HG02759 (cell line): ENCODE measurements at regions not wholly inside any gene's neighbourhood (a gene's known extent, or its start where the extent isn't known, plus 50 kb on each side); places are given as distances from the start of the nearest gene placed in this dataset.

ENCODE experiments used
- ATAC-seq: cut with Tn5 transposase; IDR thresholded peaks from one replicate; pipeline ENCODE4 v1.9.1; 2021; ENCODE audit warnings: mild to moderate bottlenecking, moderate library complexity; ENCODE audit not compliant: unreplicated experiment

- no peak for ATAC-seq
Observed at GRCh38 chr3:104846270-104846669, 520.4 kb upstream of the ALCAM start.

- ATAC-seq: no peak
Observed at GRCh38 chr3:104849070-104849469, 517.6 kb upstream of the ALCAM start.

- no peak for ATAC-seq
Observed at GRCh38 chr3:104854468-104854867, 512.2 kb upstream of the ALCAM start.

- no peak for ATAC-seq
Observed at GRCh38 chr3:104855702-104856101, 511.0 kb upstream of the ALCAM start.

- ATAC-seq: no peak
Observed at GRCh38 chr3:104856741-104857140, 510.0 kb upstream of the ALCAM start.

GRCh38 chr3:104868291-104868690, 498.4 kb upstream of the ALCAM start:
- no peak for ATAC-seq

- ATAC-seq: no peak
Observed at GRCh38 chr3:104870276-104870675, 496.4 kb upstream of the ALCAM start.

GRCh38 chr3:104873331-104873730, 493.4 kb upstream of the ALCAM start:
- ATAC-seq: no peak

GRCh38 chr3:104878395-104878794, 488.3 kb upstream of the ALCAM start:
- ATAC-seq: no peak

DNA sequence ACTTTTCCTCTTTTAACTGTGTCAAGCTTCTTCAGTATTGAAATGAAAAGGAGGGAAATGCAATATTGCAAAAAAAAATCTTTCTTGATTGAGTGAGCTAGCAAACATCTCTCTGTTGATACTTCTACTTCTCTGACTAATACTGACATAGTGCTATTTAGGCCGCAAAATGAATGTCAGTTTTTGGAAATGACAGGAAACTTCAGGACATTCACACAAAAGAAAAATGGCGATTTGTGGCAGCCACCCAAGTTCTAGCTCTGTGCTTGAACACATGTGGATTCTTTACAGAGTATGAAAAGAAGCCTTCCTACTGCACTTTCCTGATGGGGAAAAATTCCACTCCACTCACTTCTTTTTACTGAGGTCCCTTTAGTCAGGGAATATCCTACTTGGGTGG, 486.8 kb upstream of the ALCAM start:
- no peak for ATAC-seq

DNA sequence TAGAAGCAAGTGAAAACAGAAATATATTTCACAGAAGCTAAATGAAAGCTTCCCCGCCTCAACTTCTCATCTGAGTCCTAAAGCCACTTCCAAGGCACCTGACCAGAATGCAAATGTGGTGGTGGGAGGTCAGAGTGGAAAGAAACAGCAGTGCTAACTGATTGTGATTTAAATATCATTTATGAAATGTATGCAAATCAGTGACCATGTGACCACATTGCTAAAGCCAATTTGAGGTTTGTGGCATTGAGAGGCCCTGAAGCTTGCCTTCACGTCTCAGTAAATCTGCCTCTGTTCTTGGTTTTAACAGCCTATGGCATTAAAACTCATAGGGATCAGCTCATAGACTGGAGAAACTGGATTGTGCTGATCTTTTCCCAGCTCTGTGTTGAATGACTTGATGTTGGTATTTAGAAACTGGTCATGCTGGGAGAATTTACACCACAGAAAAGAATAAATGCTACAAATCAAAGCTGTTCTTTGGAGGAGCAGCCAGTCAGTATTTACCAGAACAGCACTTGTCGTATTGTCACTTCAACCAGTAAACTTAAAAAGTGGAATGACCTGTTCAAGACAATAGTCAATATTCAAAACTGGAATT, 481.4 kb upstream of the ALCAM start:
- peak; percentile 53 for ATAC-seq

DNA sequence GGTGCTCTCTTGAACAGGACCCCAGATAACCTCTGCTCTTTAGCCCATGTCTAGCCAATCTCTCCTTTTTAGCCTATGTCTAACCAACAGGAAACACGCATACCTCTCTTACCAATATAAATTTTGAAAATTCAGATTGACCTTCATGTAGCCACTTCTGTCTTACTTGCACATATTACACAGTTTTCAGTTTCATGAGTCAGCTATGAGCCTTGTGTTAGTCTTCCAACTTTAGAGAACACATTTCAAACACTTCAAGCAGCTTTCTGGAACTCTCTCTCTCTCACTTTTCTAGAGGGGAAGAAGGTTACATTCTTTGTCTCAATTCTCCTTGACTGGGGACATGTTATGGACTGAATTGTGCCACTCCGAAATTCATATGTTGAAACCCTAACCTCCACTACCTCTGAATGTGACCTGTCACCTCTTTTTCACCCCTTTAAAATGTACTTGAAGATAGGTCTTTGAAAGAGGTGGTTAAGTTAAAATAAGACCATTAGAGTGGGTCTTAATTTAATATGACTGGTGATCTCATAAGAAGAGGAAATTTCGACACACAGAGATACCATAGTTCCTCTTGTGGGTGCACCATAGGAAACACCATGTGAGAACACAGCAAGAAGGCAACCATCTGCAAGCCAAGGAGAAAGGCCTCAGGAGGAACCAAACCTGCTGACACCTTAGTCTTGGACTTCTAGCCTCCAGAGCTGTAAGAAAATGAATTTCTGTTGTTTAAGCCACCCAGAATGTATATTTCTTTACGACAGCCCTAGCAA, 480.3 kb upstream of the ALCAM start:
- no peak for ATAC-seq

DNA sequence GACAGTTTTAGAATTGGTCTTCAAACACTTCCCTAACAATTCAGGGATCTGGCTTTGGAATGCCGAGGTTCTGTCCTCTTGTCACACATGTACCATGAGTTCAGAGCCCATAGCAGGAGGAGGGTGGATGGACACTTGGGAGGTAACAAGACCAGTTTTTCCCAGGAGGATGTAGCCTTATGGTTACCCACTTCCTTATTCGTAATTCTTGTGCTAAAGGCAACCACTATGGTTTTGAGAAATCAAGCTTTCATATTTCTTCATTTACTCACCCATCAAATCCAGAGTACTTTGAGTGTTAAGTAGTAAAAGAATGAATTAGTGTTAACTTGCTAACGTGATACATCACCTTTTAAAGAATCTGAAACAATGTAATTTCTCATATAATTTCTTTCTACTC, 479.6 kb upstream of the ALCAM start:
- no peak for ATAC-seq

DNA sequence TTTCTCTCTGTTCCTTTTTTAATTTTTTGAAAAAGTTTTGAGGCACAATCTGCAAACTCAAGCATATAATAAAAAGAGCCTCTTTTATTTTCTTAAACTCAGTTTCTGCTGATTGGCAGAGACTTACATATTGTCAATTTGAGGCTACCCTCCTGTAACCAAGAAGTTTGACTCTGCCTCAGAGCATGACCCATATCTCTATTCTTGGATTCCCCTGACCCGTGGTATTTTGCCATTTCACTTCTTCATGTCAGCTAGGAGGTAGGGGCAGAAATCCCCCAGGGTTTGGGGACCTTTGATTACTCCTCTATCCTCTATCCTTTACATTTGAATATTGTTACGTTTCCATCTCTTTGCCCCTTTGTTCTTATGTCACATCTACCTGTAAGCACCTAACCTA, 479.1 kb upstream of the ALCAM start:
- no peak for ATAC-seq

DNA sequence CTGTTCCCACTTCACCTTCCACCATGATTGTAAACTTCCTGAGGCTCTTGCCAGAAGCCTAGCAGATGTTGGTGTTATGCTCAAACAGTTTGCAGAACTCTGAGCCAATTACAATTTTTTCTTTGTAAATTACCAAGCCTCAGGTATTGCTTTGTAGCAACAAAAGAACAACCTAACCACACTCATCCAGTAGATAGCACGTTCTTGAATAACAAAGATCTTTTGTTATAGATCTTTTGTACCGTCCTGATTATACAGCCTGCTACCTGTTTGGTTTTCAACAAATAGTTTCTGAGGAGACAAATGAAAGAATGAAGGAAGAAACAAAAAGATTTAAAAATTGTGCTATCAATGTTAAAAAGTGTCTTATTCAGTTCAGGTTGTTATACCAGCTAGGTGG, 474.7 kb upstream of the ALCAM start:
- no peak for ATAC-seq

DNA sequence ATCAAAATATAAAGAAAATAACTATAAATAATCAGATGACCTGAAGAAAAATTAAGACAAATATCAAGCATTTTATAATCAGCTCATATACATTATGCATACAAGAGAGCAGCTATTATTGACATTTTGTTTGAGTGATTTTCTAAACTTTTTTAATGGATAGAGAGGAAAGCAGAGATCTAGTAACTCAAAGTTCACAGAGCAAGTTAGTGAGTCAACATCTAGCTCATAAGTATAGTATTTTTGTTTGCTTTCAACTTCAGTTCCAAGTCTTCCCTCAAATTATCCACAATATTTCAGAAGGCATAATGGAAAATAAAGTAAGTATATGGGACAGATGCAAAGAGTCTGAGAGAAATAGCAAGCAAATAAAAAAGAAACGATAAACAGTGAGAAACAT, 470.1 kb upstream of the ALCAM start:
- ATAC-seq: no peak

DNA sequence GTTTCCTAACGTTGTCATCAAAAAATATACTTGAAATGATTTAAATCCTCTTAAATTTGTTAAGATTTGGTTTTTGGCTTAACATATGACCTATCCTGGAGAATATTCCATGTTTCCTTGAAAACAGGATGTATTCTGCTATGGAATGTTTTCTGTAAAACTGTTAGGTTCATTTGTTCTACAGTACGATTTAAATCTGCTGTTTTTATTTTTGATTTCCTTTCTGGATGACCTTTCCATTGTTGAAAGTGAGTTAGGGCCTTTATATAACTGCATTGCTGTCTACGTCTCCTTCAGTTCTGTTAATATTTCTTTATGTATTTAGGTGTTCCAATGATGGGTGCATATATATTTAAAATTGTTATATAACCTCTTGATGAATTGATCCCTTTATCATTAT, 465.3 kb upstream of the ALCAM start:
- no peak for ATAC-seq

DNA sequence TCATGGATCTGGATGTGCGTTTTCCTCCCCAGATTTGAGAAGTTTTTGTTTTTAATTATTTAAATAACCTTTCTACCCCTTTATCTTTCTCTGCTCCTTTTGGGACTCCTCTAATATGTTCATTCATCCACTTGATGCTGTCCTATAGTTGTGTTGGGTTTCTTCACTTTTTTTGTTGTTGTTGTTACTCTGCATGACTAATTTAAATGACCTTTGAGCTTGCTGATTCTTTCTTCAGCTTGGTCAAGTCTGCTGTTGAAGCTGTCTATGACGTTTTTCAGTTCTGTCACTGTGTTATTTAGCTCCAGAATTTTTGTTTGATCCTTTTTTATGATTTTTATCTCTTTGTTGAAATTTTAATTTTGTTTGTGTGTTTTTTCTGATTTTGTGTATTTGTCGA, 463.6 kb upstream of the ALCAM start:
- ATAC-seq: no peak

GRCh38 chr3:104906001-104906639, 460.6 kb upstream of the ALCAM start:
- no peak for ATAC-seq

GRCh38 chr3:104907507-104907906, 459.2 kb upstream of the ALCAM start:
- ATAC-seq: no peak

- ATAC-seq: no peak
Observed at GRCh38 chr3:104908761-104909160, 457.9 kb upstream of the ALCAM start.

GRCh38 chr3:104909198-104909597, 457.5 kb upstream of the ALCAM start:
- ATAC-seq: no peak
